DOHH2 (cell line): ENCODE measurements at regions not wholly inside any gene's neighbourhood (a gene's known extent, or its start where the extent isn't known, plus 50 kb on each side); places are given as distances from the start of the nearest gene placed in this dataset.

Source experiments
- H3F3A ChIP-seq: fragments of 200-600 bp; sonication (generic), shearing (Covaris generic); 2 replicates; pipeline ENCODE4 v1.6.0; 2016; ENCODE audit warnings: antibody characterized with exemption, mild to moderate bottlenecking; ENCODE audit not compliant: control insufficient read depth, insufficient read depth
- H3K27ac ChIP-seq: fragments of 200-600 bp; sonication (generic); 2 replicates; pipeline ENCODE4 v1.5.1; 2014; ENCODE audit warnings: low read depth, mild to moderate bottlenecking, low read length, moderate library complexity
- H3K27me3 ChIP-seq: fragments of 200-600 bp; sonication (generic); 2 replicates; pipeline ENCODE4 v1.6.1; 2014; ENCODE audit warnings: mild to moderate bottlenecking, low read length, mixed read lengths; ENCODE audit not compliant: control insufficient read depth
- H3K36me3 ChIP-seq: fragments of 200-600 bp; sonication (generic); 2 replicates; pipeline ENCODE4 v1.6.1; 2014; ENCODE audit warnings: mild to moderate bottlenecking, low read length, moderate library complexity, mixed read lengths; ENCODE audit not compliant: control insufficient read depth
- H3K4me1 ChIP-seq: fragments of 200-600 bp; sonication (generic); 2 replicates; pipeline ENCODE4 v1.6.1; 2014; ENCODE audit warnings: mild to moderate bottlenecking, low read length, mixed read lengths; ENCODE audit not compliant: control insufficient read depth
- H3K4me2 ChIP-seq: fragments of 200-600 bp; sonication (generic); 2 replicates; pipeline ENCODE4 v1.6.0; 2014; ENCODE audit warnings: mild to moderate bottlenecking, low read length, moderate library complexity
- H3K4me3 ChIP-seq: fragments of 200-600 bp; sonication (generic); 2 replicates; pipeline ENCODE4 v1.5.1; 2014; ENCODE audit warnings: mild to moderate bottlenecking, low read length, mixed read lengths
- H3K79me2 ChIP-seq: fragments of 200-600 bp; sonication (generic); 2 replicates; pipeline ENCODE4 v1.6.1; 2014; ENCODE audit warnings: mild to moderate bottlenecking, low read length, mixed read lengths; ENCODE audit not compliant: control insufficient read depth
- H3K9me2 ChIP-seq: fragments of 200-600 bp; sonication (generic); replicated peaks from 2 replicates; pipeline ENCODE4 v1.6.1; 2014; ENCODE audit warnings: mild to moderate bottlenecking, low read length, mixed read lengths; ENCODE audit not compliant: control insufficient read depth
- H3K9me3 ChIP-seq: fragments of 200-600 bp; sonication (generic); 2 replicates; pipeline ENCODE4 v1.6.1; 2014; ENCODE audit warnings: antibody characterized with exemption, low read length, mixed read lengths; ENCODE audit not compliant: control insufficient read depth, insufficient read depth
- H4K20me1 ChIP-seq: fragments of 200-600 bp; sonication (generic); 2 replicates; pipeline ENCODE4 v1.6.0; 2014; ENCODE audit warnings: low read depth, mild to moderate bottlenecking, antibody characterized with exemption, low read length, moderate library complexity; ENCODE audit not compliant: control insufficient read depth, insufficient read depth
- CTCF ChIP-seq: fragments of 200-600 bp; sonication (generic); IDR thresholded peaks from one replicate; pipeline ENCODE4 v1.5.1; 2014; ENCODE audit warnings: antibody characterized with exemption, mild to moderate bottlenecking, low read depth, low read length; ENCODE audit not compliant: poor library complexity, severe bottlenecking
- EZH2phosphoT487 ChIP-seq: fragments of 200-600 bp; sonication (generic); IDR thresholded peaks from 2 replicates; pipeline ENCODE4 v1.6.1; 2017; ENCODE audit warnings: borderline replicate concordance, mild to moderate bottlenecking, antibody characterized with exemption, low read length, moderate library complexity, mixed read lengths

- H4K20me1 ChIP-seq = no peaks in the 10 kb centered on the region
- no peaks in the 10 kb centered on the region for H3K79me2 ChIP-seq
- H3K9me2 ChIP-seq = no peaks in the 10 kb centered on the region
- peaks cover 3% of the 10 kb centered on the region; the same call in 1 of the 2 replicates for H3K36me3 ChIP-seq
- H3K4me2 ChIP-seq = peak overlapping the region; percentile 65
- peaks cover 71% of the 10 kb centered on the region for H3K4me1 ChIP-seq
- peak overlapping the region; percentile 56 for H3K27ac ChIP-seq
- peaks cover 18% of the 10 kb centered on the region for H3F3A ChIP-seq
- no peaks in the 10 kb centered on the region for H3K9me3 ChIP-seq
- H3K4me3 ChIP-seq = peak overlapping the region; percentile 55
- H3K27me3 ChIP-seq = no peaks in the 10 kb centered on the region
- TF ChIP-seq CTCF = no peak
- TF ChIP-seq EZH2phosphoT487 = no peak
These were observed 144.7 kb upstream of the ITGA4 start for GRCh38 chr2:181312515-181312927.

DNA sequence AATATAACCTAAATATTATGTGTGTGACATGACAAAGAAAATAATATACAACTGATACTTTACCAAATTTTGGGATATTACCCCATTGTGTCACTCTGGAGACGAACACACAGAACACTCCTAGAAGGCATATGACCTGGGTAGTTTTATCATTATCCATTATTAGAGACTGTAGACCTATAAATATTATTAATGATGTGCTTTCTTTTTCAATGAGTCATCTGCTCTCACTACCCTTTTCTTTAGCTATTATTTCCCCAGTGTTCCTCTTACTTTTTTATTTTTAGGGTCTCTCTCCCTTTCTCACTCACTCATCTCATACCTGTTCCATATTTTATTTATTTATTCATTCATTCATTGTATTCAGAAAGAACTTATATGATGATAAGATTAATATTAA lies 143.3 kb upstream of the ITGA4 start:
- Histone ChIP-seq H3K9me2 (no peaks in the 10 kb centered on the region), H3K27me3 (no peaks in the 10 kb centered on the region), H3K36me3 (no peaks in the 10 kb centered on the region), H3K9me3 (no peaks in the 10 kb centered on the region), H3K4me1 (peaks cover 57% of the 10 kb centered on the region), H4K20me1 (no peaks in the 10 kb centered on the region), H3K4me2 (peak overlapping the region; percentile 65), H3F3A (peaks cover 18% of the 10 kb centered on the region), H3K4me3 (no peak overlapping the region), H3K27ac (no peak overlapping the region), H3K79me2 (no peaks in the 10 kb centered on the region)
- TF ChIP-seq CTCF (no peak), EZH2phosphoT487 (no peak)

DNA sequence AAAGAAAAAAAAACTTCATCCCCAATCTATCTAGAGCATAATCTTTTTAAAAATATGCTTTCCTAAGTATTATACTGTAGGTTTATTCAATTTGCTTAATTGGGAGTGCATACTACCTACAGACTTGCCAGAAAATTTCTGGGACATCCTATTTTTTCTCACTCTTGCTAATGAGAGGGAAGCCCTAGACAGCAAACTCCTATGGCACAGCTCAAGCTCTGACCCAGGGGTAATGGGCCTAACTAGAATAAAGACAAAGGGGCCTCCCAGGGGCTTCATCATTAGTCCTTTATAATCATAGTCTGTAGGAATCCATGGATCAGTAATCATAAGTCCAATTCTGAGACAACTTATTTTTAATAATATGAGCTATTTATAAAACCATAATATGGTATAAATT lies 142.6 kb upstream of the ITGA4 start:
- peaks cover 54% of the 10 kb centered on the region for H3K4me1 ChIP-seq
- no peak overlapping the region for H3K27ac ChIP-seq
- H3K9me3 ChIP-seq = no peaks in the 10 kb centered on the region
- no peak overlapping the region for H3K4me3 ChIP-seq
- H3K36me3 ChIP-seq = no peaks in the 10 kb centered on the region
- H3K27me3 ChIP-seq = no peaks in the 10 kb centered on the region
- peaks cover 15% of the 10 kb centered on the region for H3F3A ChIP-seq
- H3K9me2 ChIP-seq = no peaks in the 10 kb centered on the region
- no peaks in the 10 kb centered on the region for H3K79me2 ChIP-seq
- H3K4me2 ChIP-seq = peak overlapping the region; percentile 24; the same call in 1 of the 2 replicates
- no peaks in the 10 kb centered on the region for H4K20me1 ChIP-seq
- no peak for TF ChIP-seq EZH2phosphoT487
- TF ChIP-seq CTCF = no peak

DNA sequence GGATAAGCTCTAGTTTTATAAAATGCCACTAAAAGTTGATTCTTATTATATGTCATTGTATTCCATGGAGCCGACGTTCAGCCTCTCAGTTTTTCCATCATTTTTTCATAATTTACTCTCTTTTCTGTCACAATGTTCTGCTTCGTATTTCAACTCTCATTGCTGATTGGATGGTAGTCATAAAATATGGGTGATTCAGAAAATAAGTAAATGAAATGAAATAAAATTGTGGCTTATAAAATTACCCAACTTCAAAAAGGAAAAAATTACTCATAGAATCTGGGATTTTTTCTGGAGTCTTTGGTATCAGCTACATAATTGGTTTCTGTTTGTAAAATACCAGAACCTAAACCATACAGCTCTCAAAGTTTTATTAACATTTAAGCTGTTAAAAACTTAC lies 139.7 kb upstream of the ITGA4 start:
- Histone ChIP-seq H3K27ac (no peak overlapping the region), H3F3A (peaks cover 5% of the 10 kb centered on the region; the same call in 1 of the 2 replicates), H3K4me3 (no peak overlapping the region), H3K79me2 (no peaks in the 10 kb centered on the region), H3K27me3 (no peaks in the 10 kb centered on the region), H3K4me1 (peaks cover 32% of the 10 kb centered on the region), H3K9me2 (no peaks in the 10 kb centered on the region), H3K4me2 (no peak overlapping the region), H4K20me1 (no peaks in the 10 kb centered on the region), H3K36me3 (no peaks in the 10 kb centered on the region), H3K9me3 (no peaks in the 10 kb centered on the region)
- TF ChIP-seq EZH2phosphoT487 (no peak), CTCF (no peak)
